ENCODE measurements at regions not wholly inside any gene's neighbourhood (a gene's known extent, or its start where the extent isn't known, plus 50 kb on each side); places are given as distances from the start of the nearest gene placed in this dataset.
"Not testable (repeated sequence)": the region's sequence is repeated elsewhere in the genome, so short reads cannot be mapped to it uniquely, and the experiment has no call there.

DNA sequence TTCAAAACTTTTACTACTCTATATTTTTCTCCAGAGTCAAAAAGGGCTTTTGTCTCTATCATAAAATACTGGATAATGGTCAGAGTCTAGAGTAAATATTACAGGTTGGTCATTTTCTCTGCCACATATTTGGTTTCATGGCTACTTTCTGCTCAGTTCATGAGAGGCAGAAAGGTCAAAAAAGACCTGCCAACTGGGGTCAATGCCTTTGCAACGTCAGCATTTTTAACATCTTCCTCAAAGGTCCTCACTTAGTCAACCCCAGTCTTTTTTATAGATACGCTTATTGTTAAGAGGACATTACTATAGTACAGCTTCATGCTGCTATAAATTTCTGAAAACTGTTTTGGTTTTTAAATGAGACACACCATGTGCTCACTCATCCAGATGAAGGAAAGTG is 312.1 kb upstream of the ARHGEF26 start:
- TF ChIP-seq, protein P1, sequence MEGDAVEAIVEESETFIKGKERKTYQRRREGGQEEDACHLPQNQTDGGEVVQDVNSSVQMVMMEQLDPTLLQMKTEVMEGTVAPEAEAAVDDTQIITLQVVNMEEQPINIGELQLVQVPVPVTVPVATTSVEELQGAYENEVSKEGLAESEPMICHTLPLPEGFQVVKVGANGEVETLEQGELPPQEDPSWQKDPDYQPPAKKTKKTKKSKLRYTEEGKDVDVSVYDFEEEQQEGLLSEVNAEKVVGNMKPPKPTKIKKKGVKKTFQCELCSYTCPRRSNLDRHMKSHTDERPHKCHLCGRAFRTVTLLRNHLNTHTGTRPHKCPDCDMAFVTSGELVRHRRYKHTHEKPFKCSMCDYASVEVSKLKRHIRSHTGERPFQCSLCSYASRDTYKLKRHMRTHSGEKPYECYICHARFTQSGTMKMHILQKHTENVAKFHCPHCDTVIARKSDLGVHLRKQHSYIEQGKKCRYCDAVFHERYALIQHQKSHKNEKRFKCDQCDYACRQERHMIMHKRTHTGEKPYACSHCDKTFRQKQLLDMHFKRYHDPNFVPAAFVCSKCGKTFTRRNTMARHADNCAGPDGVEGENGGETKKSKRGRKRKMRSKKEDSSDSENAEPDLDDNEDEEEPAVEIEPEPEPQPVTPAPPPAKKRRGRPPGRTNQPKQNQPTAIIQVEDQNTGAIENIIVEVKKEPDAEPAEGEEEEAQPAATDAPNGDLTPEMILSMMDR (IDR thresholded peaks at IDR 0.05; ENCODE audit: unreplicated experiment), result no peak
- H3K9me3 Mint-ChIP-seq, result no peaks in the 10 kb centered on the region
- no peaks in the 10 kb centered on the region for H3K36me3 Mint-ChIP-seq
- H3K4me3 Mint-ChIP-seq, result no peak overlapping the region
- H3K27me3 Mint-ChIP-seq (ENCODE audit: low read depth), result no peaks in the 10 kb centered on the region
- DNase-seq (ENCODE audit: low spot score in 2 of 2, unreplicated experiment in 2 of 2), result no peak
- H3K27ac Mint-ChIP-seq, result no peak overlapping the region
- H3K4me1 Mint-ChIP-seq, result no peaks in the 10 kb centered on the region

DNA sequence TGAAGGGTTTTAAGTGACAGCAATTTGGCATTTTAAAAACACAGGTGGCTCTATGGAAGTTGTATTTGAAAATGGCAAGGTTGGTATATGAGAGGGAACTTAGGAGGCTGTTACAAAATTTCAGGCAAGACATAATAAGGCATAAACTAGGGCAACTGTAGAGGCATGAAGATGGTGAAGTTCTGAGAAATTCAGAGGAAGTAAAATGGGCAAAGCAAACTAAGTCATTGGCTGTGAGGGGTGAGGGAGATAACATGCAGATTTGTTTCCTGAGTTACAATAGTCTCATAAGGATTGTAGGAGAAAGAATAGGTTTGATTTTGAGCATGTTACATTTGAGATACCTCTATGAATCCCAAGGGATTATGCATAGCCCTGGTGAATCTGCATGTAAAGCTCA is 302.9 kb upstream of the ARHGEF26 start:
- Mint-ChIP-seq H3K9me3 (no peaks in the 10 kb centered on the region), H3K27ac (no peak overlapping the region)

DNA sequence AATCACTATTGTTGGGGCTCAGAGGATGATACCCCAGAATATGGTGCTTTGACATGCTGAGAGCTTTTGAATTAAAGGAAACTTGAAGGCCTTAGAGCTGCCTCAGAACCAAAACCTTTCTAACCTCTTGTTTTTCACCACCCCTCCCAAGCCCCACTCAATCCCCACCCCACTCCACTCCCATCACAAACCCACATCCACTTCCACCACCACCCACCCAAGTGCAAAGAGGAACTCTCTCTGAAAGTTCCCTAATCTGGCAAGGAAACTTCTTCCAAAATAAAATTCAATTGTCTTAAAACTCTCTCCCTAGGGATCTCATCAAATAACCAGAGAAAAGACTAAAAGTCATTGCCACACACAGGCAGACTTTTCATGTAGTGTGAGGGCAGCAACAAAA is 301.2 kb upstream of the ARHGEF26 start:
- peaks cover 6% of the 10 kb centered on the region for H3K27me3 Mint-ChIP-seq (ENCODE audit: low read depth)
- TF ChIP-seq, protein P1 (IDR thresholded peaks at IDR 0.05; ENCODE audit: unreplicated experiment), result no peak
- no peak for DNase-seq (ENCODE audit: low spot score in 2 of 2, unreplicated experiment in 2 of 2)
- peaks cover 7% of the 10 kb centered on the region for H3K9me3 Mint-ChIP-seq
- no peaks in the 10 kb centered on the region for H3K4me1 Mint-ChIP-seq
- peaks cover 2% of the 10 kb centered on the region for H3K36me3 Mint-ChIP-seq
- no peak overlapping the region for H3K4me3 Mint-ChIP-seq
- no peak overlapping the region for H3K27ac Mint-ChIP-seq

More for the DNA sequence above, 302.9 kb upstream of the ARHGEF26 start:
- TF ChIP-seq, protein P1 (IDR thresholded peaks at IDR 0.05; ENCODE audit: unreplicated experiment), result no peak
- H3K27me3 Mint-ChIP-seq (ENCODE audit: low read depth), result peaks cover 6% of the 10 kb centered on the region
- no peak for DNase-seq (ENCODE audit: low spot score in 2 of 2, unreplicated experiment in 2 of 2)
- H3K4me1 Mint-ChIP-seq, result no peaks in the 10 kb centered on the region
- H3K4me3 Mint-ChIP-seq, result no peak overlapping the region
- H3K36me3 Mint-ChIP-seq, result no peaks in the 10 kb centered on the region

DNA sequence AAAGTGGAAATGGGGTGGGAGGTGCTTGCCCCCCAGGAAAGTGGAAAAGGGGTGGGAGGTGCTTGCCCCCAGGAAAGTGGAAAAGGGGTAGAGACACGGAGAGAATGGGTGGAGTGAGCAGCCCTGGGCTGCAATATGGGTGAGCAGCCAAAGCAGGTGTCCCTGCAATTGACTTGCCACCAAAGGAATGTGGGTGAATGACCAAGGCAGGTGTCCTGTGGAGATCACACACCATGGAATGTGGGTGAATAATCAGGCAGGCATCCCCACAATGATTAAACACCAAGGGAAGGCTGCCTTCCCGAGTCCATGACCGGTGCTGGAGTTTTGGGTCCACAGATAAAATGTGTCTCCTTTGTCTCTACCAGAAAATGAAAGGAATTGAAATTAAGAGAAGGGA is 292.8 kb upstream of the ARHGEF26 start:
- H3K4me3 Mint-ChIP-seq; H3K4me1 Mint-ChIP-seq; H3K27me3 Mint-ChIP-seq (ENCODE audit: low read depth); DNase-seq (ENCODE audit: low spot score in 2 of 2, unreplicated experiment in 2 of 2); H3K36me3 Mint-ChIP-seq; H3K27ac Mint-ChIP-seq: not testable (repeated sequence)
- peaks cover 22% of the 10 kb centered on the region for H3K9me3 Mint-ChIP-seq

DNA sequence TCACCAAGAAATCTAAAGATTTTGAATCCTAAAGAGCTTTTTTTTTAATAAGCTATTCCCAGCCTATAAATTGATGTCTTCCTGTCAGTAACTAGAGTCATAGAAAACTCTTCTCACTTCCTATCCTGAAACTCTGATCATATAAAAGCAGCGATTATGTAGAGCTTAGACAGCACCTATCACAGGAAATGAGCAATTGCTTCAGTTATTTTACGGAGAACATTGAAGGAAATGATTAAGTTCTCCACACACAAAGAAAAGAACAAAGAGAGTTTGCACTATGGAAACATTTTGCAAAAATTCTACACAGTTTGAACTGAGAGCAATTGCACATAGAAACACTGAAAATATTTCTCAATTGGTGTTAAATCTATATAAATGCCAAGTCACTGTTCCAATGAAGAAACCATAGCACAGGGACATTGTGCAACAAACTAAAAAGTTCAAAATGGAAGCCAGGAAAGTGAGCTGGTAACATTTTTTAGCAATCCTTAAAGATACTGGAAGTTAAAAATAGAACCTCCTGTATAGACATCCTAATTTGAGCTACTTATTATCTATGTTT is 291.5 kb upstream of the ARHGEF26 start:
- no peak for DNase-seq (ENCODE audit: low spot score in 2 of 2, unreplicated experiment in 2 of 2)
- Mint-ChIP-seq H3K36me3 (peaks cover 2% of the 10 kb centered on the region), H3K9me3 (peaks cover 22% of the 10 kb centered on the region), H3K27me3 (ENCODE audit: low read depth) (peaks cover 2% of the 10 kb centered on the region), H3K4me1 (no peaks in the 10 kb centered on the region), H3K4me3 (no peak overlapping the region), H3K27ac (no peak overlapping the region)
- TF ChIP-seq, protein P1 (IDR thresholded peaks at IDR 0.05; ENCODE audit: unreplicated experiment), result no peak

DNA sequence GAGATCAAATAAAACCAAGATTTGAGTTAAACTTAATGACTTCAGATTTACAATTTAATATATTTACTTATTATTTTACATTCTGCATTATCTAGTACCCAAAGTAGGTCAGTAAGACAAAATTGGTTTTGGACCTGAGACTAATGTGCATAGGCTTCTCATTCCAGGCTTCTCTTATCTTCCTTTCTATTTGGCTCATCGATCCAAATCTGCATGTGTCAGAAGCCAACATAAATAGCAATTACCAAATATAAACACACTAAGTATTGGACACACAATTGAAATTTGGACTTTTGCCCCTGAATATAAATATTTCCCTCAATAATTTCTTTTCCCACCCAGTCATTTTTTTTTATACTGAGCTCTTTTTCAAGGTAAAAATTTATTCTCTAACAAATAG is 290.6 kb upstream of the ARHGEF26 start:
- Mint-ChIP-seq H3K9me3 (peaks cover 14% of the 10 kb centered on the region), H3K4me1 (no peaks in the 10 kb centered on the region), H3K36me3 (no peaks in the 10 kb centered on the region), H3K27ac (no peak overlapping the region), H3K27me3 (ENCODE audit: low read depth) (peaks cover 2% of the 10 kb centered on the region), H3K4me3 (no peak overlapping the region)
- TF ChIP-seq, protein P1 (IDR thresholded peaks at IDR 0.05; ENCODE audit: unreplicated experiment), result no peak
- no peak for DNase-seq (ENCODE audit: low spot score in 2 of 2, unreplicated experiment in 2 of 2)
